Left lung (tissue), 4 donors: ENCODE measurements at regions not wholly inside any gene's neighbourhood (a gene's known extent, or its start where the extent isn't known, plus 50 kb on each side); places are given as distances from the start of the nearest gene placed in this dataset.

ENCODE experiments used
- ATAC-seq: fragments of 200-7000 bp; cut with Tn5 transposase; one replicate; pipeline ENCODE4 v1.9.1; 2020; ENCODE audit warnings: moderate library complexity
- DNase-seq, 4 donors: peaks; one replicate each; pipeline ENCODE4 v3.0.0-alpha.2; 2013 to 2020
- H3K27ac ChIP-seq, 2 donors: fragments of 200-600 bp; sonication (generic) in 1 of 2; one replicate each; pipeline versions ENCODE4 v1.5.0 to v1.8.0; 2020 to 2021
- H3K27me3 ChIP-seq, 2 donors: fragments of 200-600 bp; sonication (generic) in 1 of 2; one replicate each; pipeline versions ENCODE4 v1.5.0 to v1.8.0; 2020 to 2021
- H3K36me3 ChIP-seq, 2 donors: fragments of 200-600 bp; sonication (generic) in 1 of 2; one replicate each; pipeline versions ENCODE4 v1.5.0 to v1.8.0; 2020 to 2021
- H3K4me1 ChIP-seq, 2 donors: fragments of 200-600 bp; one replicate each; pipeline ENCODE4 v1.8.0; 2021
- H3K4me3 ChIP-seq, 2 donors: fragments of 200-600 bp; sonication (generic) in 1 of 2; one replicate each; pipeline versions ENCODE4 v1.5.0 to v1.8.0; 2020 to 2021; ENCODE audit warnings: mild to moderate bottlenecking in 1 of 2
- H3K9me3 ChIP-seq, 2 donors: fragments of 200-600 bp; sonication (generic) in 1 of 2; one replicate each; pipeline versions ENCODE4 v1.5.0 to v1.8.0; 2020 to 2021
- CTCF ChIP-seq, 2 donors: fragments of 200-600 bp; sonication (generic) in 1 of 2; IDR thresholded peaks; one replicate each; pipeline versions ENCODE4 v1.5.0 to v1.8.0; 2021; ENCODE audit warnings: antibody characterized with exemption in 2 of 2
- intact Hi-C, 2 donors: fragments of 100-400 bp; cut with DNase I; formaldehyde crosslinking; loops; one replicate each; pipeline versions ENCODE4 v1.11.2 to v1.14.2; 2022
- donor health status: DM: no; HTN: yes; CAD: no.
- donor health status: DM: no; HTN: no; CAD: no.

DNA sequence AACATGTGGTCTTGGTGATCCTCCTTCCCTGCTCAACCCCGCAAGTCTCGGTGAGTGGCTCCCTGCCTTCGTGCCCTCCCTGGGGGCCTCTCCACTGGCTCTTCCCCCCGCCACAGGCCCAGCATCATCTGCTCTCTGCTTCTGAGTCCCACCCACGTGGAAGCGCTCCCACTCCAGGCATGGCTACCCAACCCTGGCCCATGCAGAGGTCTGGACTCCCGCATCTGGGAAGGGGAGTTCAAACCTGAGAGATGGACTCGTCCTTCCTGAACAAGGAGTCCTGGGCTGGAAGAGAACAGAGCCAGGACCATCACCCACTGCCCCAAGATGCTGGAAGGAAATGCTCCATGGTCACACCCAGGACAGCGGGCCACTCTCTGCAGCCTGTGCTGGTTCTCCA lies 90.8 kb downstream of the DHCR7 start:
- Histone ChIP-seq H3K27ac (no peak overlapping the region), H3K27me3 (peaks cover 0 to 12% of the 10 kb centered on the region in 2 donors), H3K4me3 (no peak overlapping the region), H3K4me1 (no peaks in the 10 kb centered on the region), H3K9me3 (no peaks in the 10 kb centered on the region), H3K36me3 (no peaks in the 10 kb centered on the region)
- intact Hi-C loops = no loop called here
- no peak for TF ChIP-seq CTCF (IDR thresholded peaks at IDR 0.05)
- ATAC-seq = no peak
- DNase-seq = no peak

DNA sequence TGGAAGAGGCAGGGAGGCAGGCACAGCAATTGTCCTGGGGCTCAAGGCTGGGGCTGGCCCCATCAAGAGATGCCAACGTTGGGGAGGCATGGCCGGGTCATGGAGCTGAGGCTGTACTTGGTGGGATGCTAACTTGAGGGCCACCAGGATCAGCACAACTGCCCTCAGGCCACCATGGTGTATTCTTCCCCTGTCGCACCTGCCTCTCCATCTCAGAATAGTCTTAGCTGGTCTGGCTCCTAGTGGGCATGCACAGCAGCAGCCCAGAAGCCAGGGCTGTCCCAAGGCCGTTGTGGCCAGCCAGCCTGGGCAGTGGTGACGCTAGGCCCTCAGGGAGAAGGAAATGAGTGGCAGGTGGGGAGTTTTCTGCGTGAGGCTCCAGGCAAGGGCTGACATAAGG lies 91.3 kb downstream of the DHCR7 start:
- no peaks in the 10 kb centered on the region for H3K9me3 ChIP-seq
- no peaks in the 10 kb centered on the region for H3K4me1 ChIP-seq
- intact Hi-C loops = no loop called here
- no peaks in the 10 kb centered on the region for H3K36me3 ChIP-seq
- ATAC-seq = no peak
- H3K27me3 ChIP-seq = peaks cover 0 to 12% of the 10 kb centered on the region in 2 donors
- no peak overlapping the region for H3K4me3 ChIP-seq
- no peak for TF ChIP-seq CTCF (IDR thresholded peaks at IDR 0.05)
- DNase-seq = no peak
- H3K27ac ChIP-seq = no peak overlapping the region

GRCh38 chr11:71356280-71356876 lies 91.8 kb downstream of the DHCR7 start:
- H3K9me3 ChIP-seq = no peaks in the 10 kb centered on the region
- intact Hi-C loops = no loop called here
- ATAC-seq = no peak

GRCh38 chr11:71355281-71355680 lies 92.9 kb downstream of the DHCR7 start:
- Histone ChIP-seq H3K9me3 (no peaks in the 10 kb centered on the region), H3K27ac (no peak overlapping the region), H3K27me3 (peaks cover 0 to 13% of the 10 kb centered on the region in 2 donors), H3K36me3 (no peaks in the 10 kb centered on the region), H3K4me3 (no peak overlapping the region), H3K4me1 (no peaks in the 10 kb centered on the region)
- ATAC-seq (no peak), DNase-seq (no peak)
- intact Hi-C loops = no loop called here
- TF ChIP-seq CTCF (IDR thresholded peaks at IDR 0.05) = no peak

More at GRCh38 chr11:71356280-71356876, 91.8 kb downstream of the DHCR7 start:
- Histone ChIP-seq H3K36me3 (no peaks in the 10 kb centered on the region), H3K4me3 (no peak overlapping the region), H3K27ac (no peak overlapping the region), H3K27me3 (peaks cover 0 to 12% of the 10 kb centered on the region in 2 donors), H3K4me1 (no peaks in the 10 kb centered on the region)
- no peak for DNase-seq
- no peak for TF ChIP-seq CTCF (IDR thresholded peaks at IDR 0.05)

DNA sequence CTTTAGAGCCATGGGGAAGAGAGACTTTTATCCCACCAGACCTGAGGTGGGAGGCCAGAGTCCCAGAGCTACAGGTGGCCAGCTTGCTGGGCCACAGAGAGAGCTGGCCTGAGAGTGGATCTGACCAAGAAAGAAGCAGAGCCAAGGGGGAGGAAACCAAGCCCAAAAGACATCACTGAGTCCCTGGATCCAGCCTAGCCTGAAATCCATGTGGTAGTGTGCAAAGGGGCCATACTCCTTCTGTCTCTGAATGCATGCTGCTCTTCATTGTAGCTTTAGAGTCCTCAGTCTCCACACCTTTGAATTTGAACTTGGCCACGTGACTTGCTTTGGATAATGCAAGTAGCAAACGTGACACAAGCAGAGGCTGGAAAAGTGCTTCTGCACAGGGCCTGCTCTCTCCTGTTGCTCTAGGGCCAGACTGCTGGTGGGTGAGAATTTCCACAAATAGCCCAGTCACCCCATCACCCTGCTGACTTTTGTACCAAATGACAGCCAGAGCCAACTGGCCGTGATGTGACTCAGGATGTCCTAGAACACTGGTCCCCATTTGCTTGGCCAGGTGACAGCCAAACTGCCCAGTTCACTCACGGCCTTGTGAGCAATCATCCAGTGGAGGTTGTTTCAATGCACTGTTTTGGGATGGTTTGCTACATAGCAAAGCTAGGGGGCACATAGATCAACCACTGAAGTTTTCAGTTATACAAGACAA lies 93.6 kb downstream of the DHCR7 start:
- H3K4me3 ChIP-seq = no peak overlapping the region
- no peak for ATAC-seq
- H3K9me3 ChIP-seq = no peaks in the 10 kb centered on the region
- no peaks in the 10 kb centered on the region for H3K4me1 ChIP-seq
- no peak for TF ChIP-seq CTCF (IDR thresholded peaks at IDR 0.05)
- peaks cover 0 to 21% of the 10 kb centered on the region in 2 donors for H3K27me3 ChIP-seq
- no peak for DNase-seq
- no peak overlapping the region for H3K27ac ChIP-seq
- intact Hi-C loops = no loop called here
- no peaks in the 10 kb centered on the region for H3K36me3 ChIP-seq
